HG02610 (cell line): ENCODE measurements at regions not wholly inside any gene's neighbourhood (a gene's known extent, or its start where the extent isn't known, plus 50 kb on each side); places are given as distances from the start of the nearest gene placed in this dataset.
"Not testable (repeated sequence)": the region's sequence is repeated elsewhere in the genome, so short reads cannot be mapped to it uniquely, and the experiment has no call there.

Source experiments
- ATAC-seq: cut with Tn5 transposase; IDR thresholded peaks from one replicate; pipeline ENCODE4 v1.9.1; 2021; ENCODE audit warnings: mild to moderate bottlenecking, moderate library complexity; ENCODE audit not compliant: unreplicated experiment

GRCh38 chr3:15983232-15983631 lies 185.5 kb upstream of the ANKRD28 start:
- no peak for ATAC-seq

- ATAC-seq = no peak
Observed at GRCh38 chr3:15983693-15984092, 185.9 kb upstream of the ANKRD28 start.

GRCh38 chr3:15989419-15989818 lies 185.1 kb upstream of the GALNT15 start:
- no peak for ATAC-seq

GRCh38 chr3:15993660-15994059 lies 180.8 kb upstream of the GALNT15 start:
- not testable (repeated sequence) for ATAC-seq

- not testable (repeated sequence) for ATAC-seq
Observed at GRCh38 chr3:15996496-15996895, 178.0 kb upstream of the GALNT15 start.

- ATAC-seq = peak; percentile 91
Observed at GRCh38 chr3:15997274-15997943, 177.1 kb upstream of the GALNT15 start.

- ATAC-seq = no peak
Observed at GRCh38 chr3:15998911-15999310, 175.6 kb upstream of the GALNT15 start.

GRCh38 chr3:16004812-16005211 lies 169.7 kb upstream of the GALNT15 start:
- no peak for ATAC-seq

- ATAC-seq = no peak
Observed at GRCh38 chr3:16011376-16011775, 163.1 kb upstream of the GALNT15 start.

GRCh38 chr3:16012086-16012485 lies 162.4 kb upstream of the GALNT15 start:
- no peak for ATAC-seq

GRCh38 chr3:16013568-16013967 lies 160.9 kb upstream of the GALNT15 start:
- no peak for ATAC-seq

- ATAC-seq = not testable (repeated sequence)
Observed at GRCh38 chr3:16021801-16022200, 152.7 kb upstream of the GALNT15 start.

- not testable (repeated sequence) for ATAC-seq
Observed at GRCh38 chr3:16023881-16024280, 150.6 kb upstream of the GALNT15 start.

- ATAC-seq = no peak
Observed at GRCh38 chr3:16024548-16024947, 149.9 kb upstream of the GALNT15 start.

- no peak for ATAC-seq
Observed at GRCh38 chr3:16026753-16027152, 147.7 kb upstream of the GALNT15 start.

- no peak for ATAC-seq
Observed at GRCh38 chr3:16028604-16029003, 145.9 kb upstream of the GALNT15 start.

GRCh38 chr3:16030342-16030741 lies 144.1 kb upstream of the GALNT15 start:
- ATAC-seq = no peak

GRCh38 chr3:16031434-16031833 lies 143.0 kb upstream of the GALNT15 start:
- no peak for ATAC-seq

- no peak for ATAC-seq
Observed at GRCh38 chr3:16033889-16034687, 140.4 kb upstream of the GALNT15 start.

GRCh38 chr3:16040991-16041390 lies 133.5 kb upstream of the GALNT15 start:
- no peak for ATAC-seq

GRCh38 chr3:16048435-16049318 lies 125.8 kb upstream of the GALNT15 start:
- peak; percentile 93 for ATAC-seq
